Right ventricle myocardium superior (tissue), 1 donor: ENCODE measurements at regions not wholly inside any gene's neighbourhood (a gene's known extent, or its start where the extent isn't known, plus 50 kb on each side); places are given as distances from the start of the nearest gene placed in this dataset.

Experiments
- ATAC-seq: fragments of 200-7000 bp; cut with Tn5 transposase; one replicate; pipeline ENCODE4 v1.9.1; 2020; ENCODE audit warnings: mild to moderate bottlenecking; ENCODE audit not compliant: poor library complexity
- DNase-seq: peaks from one replicate; pipeline ENCODE4 v3.0.0-alpha.2; 2020
- intact Hi-C: fragments of 100-400 bp; cut with DNase I; formaldehyde crosslinking; loops from one replicate; pipeline ENCODE4 v1.11.2; 2022
- donor health status: DM: no; HTN: yes; CAD: no; lungs with severe emphysema.

- intact Hi-C loops, result no loop called here
- ATAC-seq (peak; percentile 87), DNase-seq (no peak)
Measured at GRCh38 chr15:92290359-92290992, 103.2 kb upstream of the ST8SIA2 start.

DNA sequence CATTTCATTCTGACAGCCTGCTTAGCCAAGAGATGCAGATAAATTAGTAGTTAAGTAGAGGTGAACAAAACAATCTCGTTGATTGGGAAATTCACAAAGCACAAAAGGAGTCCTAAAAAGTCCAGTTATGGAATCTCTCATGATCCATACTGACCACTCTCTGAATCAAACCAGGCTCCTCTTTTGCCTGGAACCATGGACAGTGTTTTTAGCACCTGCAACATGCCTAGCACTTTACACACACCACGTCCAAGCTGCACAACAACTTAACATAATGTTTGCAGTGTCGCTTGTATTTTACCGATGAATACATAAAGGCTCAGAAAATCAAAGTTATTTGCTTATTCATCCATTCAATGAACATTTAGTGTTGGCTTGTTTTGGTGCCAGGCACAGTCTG is 101.8 kb upstream of the ST8SIA2 start:
- DNase-seq, result no peak
- ATAC-seq, result peak; percentile 58
- intact Hi-C loops, result no loop called here

DNA sequence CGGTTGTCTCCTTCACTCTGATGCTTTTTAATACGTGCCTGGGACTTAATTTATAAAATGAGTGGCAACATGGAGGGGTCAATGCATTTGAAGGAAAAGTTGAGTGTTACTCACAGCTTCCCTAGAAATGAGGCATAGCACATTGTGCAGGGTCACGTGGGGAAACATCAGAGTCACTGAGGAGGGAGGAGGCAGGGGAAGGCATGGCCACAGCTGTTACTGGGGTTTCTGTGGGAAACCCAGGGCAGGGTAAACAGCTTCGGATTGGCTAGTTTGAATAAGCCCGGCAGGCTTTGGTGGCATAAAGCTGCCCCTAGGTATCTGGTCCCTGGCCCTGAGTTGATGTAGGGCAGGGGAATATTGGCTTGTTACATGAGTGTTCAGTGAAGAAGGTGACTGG is 98.9 kb upstream of the ST8SIA2 start:
- DNase-seq, result no peak
- intact Hi-C loops, result no loop called here
- no peak for ATAC-seq

- DNase-seq (no peak), ATAC-seq (peak; percentile 36)
- intact Hi-C loops, result no loop called here
Measured at GRCh38 chr15:92304223-92304975, 89.3 kb upstream of the ST8SIA2 start.

DNA sequence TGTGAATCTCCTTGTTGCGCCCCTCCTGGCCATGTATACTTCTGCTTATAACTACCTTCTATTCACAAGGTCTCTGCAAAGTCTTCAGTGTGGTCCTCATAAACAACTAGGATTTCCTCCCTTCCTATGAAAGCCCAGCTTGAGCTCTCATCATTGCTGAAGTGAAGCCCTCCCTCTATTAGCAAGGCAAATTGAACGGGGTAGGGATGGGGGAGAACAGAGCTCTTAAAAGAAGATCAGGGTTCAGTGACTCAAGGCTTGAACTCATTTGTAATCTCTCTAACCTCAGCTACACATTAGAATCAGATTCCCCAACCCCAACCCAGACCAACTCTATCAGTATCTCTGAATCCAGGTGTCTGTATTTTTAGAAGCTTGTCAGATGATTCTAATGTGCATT is 88.3 kb upstream of the ST8SIA2 start:
- intact Hi-C loops, result no loop called here
- no peak for ATAC-seq

DNA sequence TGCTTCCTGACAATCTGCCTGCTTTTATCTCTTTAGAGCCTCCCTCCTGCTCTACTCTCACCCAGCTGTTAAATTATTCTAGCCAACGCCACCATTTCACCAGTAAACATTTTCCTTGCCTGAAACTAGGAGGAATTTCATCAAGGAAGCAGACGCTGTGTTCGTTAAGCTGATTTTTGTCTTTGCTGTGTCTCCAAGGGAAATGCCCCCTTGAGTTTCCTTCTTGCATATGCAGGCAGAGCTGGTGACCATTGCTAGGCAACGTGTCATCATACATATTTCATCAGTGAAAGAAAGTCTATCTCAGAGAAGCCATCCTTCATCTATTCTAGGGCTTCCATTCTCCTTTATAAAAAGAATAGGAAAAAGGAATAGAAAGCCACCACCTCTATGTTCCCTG is 87.0 kb upstream of the ST8SIA2 start:
- DNase-seq, result no peak
- intact Hi-C loops, result no loop called here
- no peak for ATAC-seq

More for the DNA sequence above, 88.3 kb upstream of the ST8SIA2 start:
- DNase-seq, result no peak

- no peak for DNase-seq
- intact Hi-C loops, result no loop called here
- peak; percentile 18 for ATAC-seq
Measured at GRCh38 chr15:92315144-92315543, 78.5 kb upstream of the ST8SIA2 start.

DNA sequence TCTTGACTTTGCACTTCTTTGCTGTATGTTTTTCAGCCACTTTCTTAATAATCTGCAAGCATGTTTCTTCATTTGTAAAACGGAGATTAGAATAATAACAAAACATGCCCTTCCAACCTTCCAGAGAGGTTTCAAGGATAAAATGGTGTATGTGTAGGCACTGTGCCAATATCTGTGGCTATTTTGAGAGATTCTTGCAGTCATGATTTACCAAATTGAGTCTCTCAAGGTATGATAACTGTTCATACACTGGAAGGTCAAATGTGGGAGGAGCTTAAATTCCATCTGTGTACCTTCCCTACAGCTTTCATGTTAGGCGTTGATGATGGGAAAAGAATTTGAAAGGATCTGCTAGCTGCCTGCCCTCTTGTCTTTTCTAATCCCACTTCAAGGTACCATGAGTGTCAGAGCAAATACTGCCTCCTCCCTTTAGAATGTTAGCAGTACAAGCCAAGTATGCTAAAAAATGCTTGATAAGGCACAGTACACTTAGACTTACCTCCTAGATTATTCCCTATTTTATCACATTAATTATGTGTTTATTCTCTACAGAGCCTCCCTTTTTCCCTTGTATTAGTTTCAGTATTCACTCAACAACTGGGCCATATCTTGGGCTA is 78.0 kb upstream of the ST8SIA2 start:
- intact Hi-C loops, result no loop called here
- ATAC-seq (peak; percentile 22), DNase-seq (no peak)

GRCh38 chr15:92316586-92317295 is 76.9 kb upstream of the ST8SIA2 start:
- intact Hi-C loops, result no loop called here
- ATAC-seq (no peak), DNase-seq (no peak)

GRCh38 chr15:92320012-92320699 is 73.5 kb upstream of the ST8SIA2 start:
- intact Hi-C loops, result no loop called here
- ATAC-seq, result no peak
- no peak for DNase-seq

DNA sequence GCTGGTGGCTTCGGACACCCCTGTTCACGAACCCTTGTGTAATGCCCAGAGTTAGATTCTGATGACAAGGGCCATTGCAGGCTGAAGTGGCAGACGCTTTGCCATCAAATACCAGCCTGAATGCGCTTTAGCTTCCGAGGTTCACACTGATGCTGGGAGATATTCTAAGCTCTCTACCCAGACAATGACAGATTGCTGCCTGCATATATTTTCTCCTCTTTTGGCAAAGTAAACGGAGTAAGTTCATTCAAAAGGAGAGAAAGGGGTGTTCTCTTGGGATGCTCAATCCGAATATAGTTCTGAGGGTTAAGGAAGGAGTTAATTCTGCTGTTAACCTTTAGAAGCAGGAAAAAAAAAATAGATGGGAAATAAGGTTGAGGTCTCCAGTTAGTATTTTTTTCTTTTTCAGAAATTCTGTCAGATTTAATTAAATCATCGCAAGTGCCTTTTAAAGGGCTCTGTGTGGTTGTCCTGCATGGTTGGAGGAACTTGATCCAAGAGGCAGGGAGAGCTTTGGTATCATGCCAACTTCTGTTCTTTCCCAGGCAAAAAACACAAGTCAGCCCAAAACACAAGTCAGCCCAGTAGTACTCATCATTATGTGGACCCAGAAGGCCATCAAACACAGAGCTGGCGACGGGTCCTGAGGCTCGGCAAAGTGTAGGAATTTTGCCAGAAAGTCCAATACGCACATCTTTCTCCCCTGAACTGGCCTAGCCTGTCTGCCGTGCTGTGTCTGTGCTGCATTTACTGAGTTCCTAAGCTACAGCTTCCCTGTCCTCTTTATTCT is 70.9 kb upstream of the ST8SIA2 start:
- ATAC-seq (peak; percentile 70), DNase-seq (no peak)
- intact Hi-C loops, result no loop called here

DNA sequence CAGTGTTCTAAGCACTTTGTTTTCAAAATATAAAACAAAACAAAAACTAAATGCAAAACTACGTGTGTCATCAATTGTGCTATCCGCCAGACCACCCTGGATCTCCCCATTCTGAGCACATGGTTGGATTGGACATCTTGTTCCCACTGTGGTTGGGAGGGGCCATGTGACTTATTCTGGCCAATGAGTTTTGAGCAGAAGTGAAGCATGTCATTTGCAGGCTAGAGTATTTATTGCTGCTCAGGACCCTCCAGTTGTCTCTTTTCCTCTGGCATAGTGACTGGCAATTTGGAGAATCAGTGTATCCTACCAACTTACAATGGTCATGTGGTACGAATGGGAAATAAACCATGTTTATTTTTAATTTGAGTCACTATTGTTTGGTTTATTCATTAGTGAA is 70.2 kb upstream of the ST8SIA2 start:
- DNase-seq (no peak), ATAC-seq (no peak)
- intact Hi-C loops, result no loop called here

- DNase-seq (no peak), ATAC-seq (peak; percentile 53)
- intact Hi-C loops, result no loop called here
Measured at GRCh38 chr15:92324101-92324963, 69.3 kb upstream of the ST8SIA2 start.

- intact Hi-C loops, result no loop called here
- DNase-seq (peak; percentile 54), ATAC-seq (no peak)
Measured at GRCh38 chr15:92326236-92326635, 67.4 kb upstream of the ST8SIA2 start.

- DNase-seq (no peak), ATAC-seq (no peak)
- intact Hi-C loops, result no loop called here
Measured at GRCh38 chr15:92327033-92327432, 66.6 kb upstream of the ST8SIA2 start.

GRCh38 chr15:92328207-92328606 is 65.5 kb upstream of the ST8SIA2 start:
- no peak for DNase-seq
- intact Hi-C loops, result no loop called here
- ATAC-seq, result no peak

DNA sequence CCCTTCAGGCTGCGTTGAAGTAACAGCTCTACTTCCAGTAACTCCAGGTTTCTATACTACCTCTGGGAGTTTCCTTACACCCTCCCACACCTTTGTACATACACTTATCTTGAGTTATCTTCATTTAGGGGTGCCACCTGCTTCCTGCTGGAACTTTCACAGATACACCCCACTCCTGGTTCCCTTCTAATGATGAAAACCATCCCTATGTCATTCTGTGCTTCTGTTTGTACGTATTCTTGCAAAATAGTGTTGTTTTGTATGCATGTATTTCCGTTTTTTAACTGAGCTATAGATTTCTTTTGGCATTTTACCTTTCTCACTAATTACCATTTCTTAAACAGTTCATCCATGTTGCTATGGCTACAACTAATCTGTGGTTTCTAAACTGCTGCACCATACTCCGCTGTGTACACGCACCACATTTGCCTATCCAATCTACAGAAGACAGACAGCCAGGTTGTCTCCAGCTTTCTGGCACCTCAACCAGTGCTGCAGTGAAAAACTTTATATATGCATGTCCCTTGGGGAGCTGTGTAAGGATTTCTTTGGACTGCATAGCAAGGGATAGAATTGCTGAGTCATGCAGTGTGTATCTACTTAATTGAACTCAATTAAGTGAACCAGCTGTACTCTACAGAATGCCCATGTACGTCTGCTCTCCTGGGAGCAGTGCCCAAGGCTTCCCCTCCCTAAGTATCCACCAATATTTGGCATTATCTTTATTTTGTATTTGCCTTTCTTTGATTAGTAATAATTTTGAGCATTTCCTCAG is 61.4 kb upstream of the ST8SIA2 start:
- DNase-seq (no peak), ATAC-seq (no peak)
- intact Hi-C loops, result no loop called here
